Mesodermal cell (in vitro differentiated cells): ENCODE measurements at regions not wholly inside any gene's neighbourhood (a gene's known extent, or its start where the extent isn't known, plus 50 kb on each side); places are given as distances from the start of the nearest gene placed in this dataset.

ENCODE experiments used
- H3K27ac ChIP-seq: 2 replicates; pipeline ENCODE4 v1.7.0; 2013; ENCODE audit warnings: mild to moderate bottlenecking, low read depth, low read length, moderate library complexity; ENCODE audit not compliant: severe bottlenecking
- H3K36me3 ChIP-seq: 2 replicates; pipeline ENCODE4 v1.7.1; 2013; ENCODE audit warnings: mild to moderate bottlenecking, low read length, moderate library complexity; ENCODE audit not compliant: control insufficient read depth, insufficient read depth
- H3K4me1 ChIP-seq: one replicate; pipeline ENCODE4 v1.7.1; 2013; ENCODE audit warnings: mild to moderate bottlenecking, low read length; ENCODE audit not compliant: insufficient read depth, control insufficient read depth, poor library complexity, severe bottlenecking
- H3K4me3 ChIP-seq: 2 replicates; pipeline ENCODE4 v1.7.0; 2013; ENCODE audit warnings: low read length, control low read depth, mild to moderate bottlenecking; ENCODE audit not compliant: insufficient read depth, poor library complexity, severe bottlenecking; ENCODE audit errors: extremely low read depth
- H3K9me3 ChIP-seq: 2 replicates; pipeline ENCODE4 v1.7.1; 2013; ENCODE audit warnings: mild to moderate bottlenecking, low read length, moderate library complexity; ENCODE audit not compliant: control insufficient read depth
- WGBS, 2 experiments: methylation state at CpG; one replicate each; pipeline ENCODE4 v1.1.5; 2013; ENCODE audit warnings: missing lambda C conversion rate in 2 of 2; ENCODE audit not compliant: insufficient coverage in 2 of 2; 5-methylcytosine and 5-hydroxymethylcytosine counted together

- Histone ChIP-seq H3K27ac (no peak overlapping the region), H3K9me3 (no peaks in the 10 kb centered on the region), H3K36me3 (no peaks in the 10 kb centered on the region), H3K4me3 (no peak overlapping the region), H3K4me1 (no peaks in the 10 kb centered on the region)
- 100% methylated on average over 1 of the region's 2 CpGs; no CpG with 5 or more reads in 1 of the 2 experiments for WGBS, 2 experiments
Measured at GRCh38 chr4:145251391-145251790, 71.0 kb upstream of the OTUD4 start.

DNA sequence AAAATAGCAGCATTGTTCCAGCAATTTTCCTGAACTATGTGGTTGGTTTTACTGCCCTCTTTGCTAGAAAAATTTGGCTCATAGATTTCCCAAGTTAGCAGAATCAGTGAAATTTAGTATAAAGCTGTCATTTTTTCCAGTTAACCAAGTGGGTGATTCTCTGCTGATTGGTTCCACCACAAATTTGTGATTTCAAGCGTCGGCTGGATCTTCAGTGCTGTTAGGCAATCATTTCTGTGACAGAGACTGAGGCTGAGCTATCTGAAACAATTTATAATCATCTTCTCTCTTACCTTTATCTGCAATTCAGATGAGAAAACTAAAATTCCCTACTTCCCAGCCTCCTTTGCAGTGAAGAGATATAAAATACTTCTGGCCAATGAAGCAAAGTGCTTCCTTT is 68.6 kb upstream of the OTUD4 start:
- no peaks in the 10 kb centered on the region for H3K36me3 ChIP-seq
- no peaks in the 10 kb centered on the region for H3K4me1 ChIP-seq
- H3K27ac ChIP-seq: no peak overlapping the region
- WGBS, 2 experiments: 85% methylated on average over 2 of the region's 2 CpGs; no CpG with 5 or more reads in 1 of the 2 experiments
- H3K9me3 ChIP-seq: no peaks in the 10 kb centered on the region
- H3K4me3 ChIP-seq: no peak overlapping the region

- Histone ChIP-seq H3K36me3 (no peaks in the 10 kb centered on the region), H3K4me1 (no peaks in the 10 kb centered on the region), H3K27ac (no peak overlapping the region), H3K9me3 (no peaks in the 10 kb centered on the region), H3K4me3 (no peak overlapping the region)
- WGBS, 2 experiments: no CpG with 5 or more reads among the region's 1 CpG
Measured at GRCh38 chr4:145248502-145248901, 68.1 kb upstream of the OTUD4 start.

GRCh38 chr4:145234091-145234706 is 53.8 kb upstream of the OTUD4 start:
- Histone ChIP-seq H3K27ac (no peak overlapping the region), H3K9me3 (no peaks in the 10 kb centered on the region), H3K36me3 (no peaks in the 10 kb centered on the region), H3K4me3 (no peak overlapping the region), H3K4me1 (no peaks in the 10 kb centered on the region)
- WGBS, 2 experiments: no CpG with 5 or more reads among the region's 1 CpG

DNA sequence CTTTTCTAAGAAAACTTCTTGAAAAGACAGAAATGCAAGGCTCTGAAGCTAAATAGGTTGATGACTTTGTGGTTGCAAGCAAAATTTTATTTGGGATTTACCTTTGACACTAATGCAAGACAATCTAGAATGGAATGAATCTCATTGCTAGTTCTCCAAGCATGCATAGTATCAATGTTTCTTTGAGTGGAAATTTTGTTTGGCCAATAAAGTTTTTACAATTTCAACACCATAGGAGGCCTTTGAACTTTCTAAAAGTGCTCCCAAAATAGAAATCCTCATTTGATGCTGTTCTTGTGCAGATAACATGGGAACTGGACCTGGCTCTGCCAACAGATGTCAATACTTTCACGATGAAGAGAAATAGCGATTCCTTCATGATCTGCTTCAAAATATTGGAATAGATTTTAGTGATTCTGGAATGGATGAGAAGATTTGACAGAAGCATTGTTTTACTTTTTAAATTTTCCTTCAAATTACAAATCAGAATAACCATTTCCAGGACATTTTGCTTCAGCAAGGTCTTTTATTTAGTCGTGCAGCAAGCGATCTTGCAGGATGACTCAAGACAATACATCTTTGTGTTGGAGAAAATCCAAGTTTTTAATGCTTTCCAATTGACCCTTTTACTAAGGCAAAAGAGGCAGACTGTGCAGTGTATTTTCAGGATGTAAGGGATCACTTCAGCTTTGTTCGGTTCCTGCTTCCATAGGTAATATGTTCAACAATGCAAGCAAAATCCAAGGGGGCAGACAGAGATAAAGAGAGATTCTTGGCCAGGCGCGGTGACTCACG is 51.7 kb upstream of the OTUD4 start:
- H3K4me1 ChIP-seq: no peaks in the 10 kb centered on the region
- no peaks in the 10 kb centered on the region for H3K36me3 ChIP-seq
- H3K9me3 ChIP-seq: no peaks in the 10 kb centered on the region
- H3K4me3 ChIP-seq: no peak overlapping the region
- H3K27ac ChIP-seq: no peak overlapping the region
- 80 to 95% methylated on average over 1 to 7 of the region's 8 CpGs for WGBS, 2 experiments

GRCh38 chr4:145230726-145231125 is 50.3 kb upstream of the OTUD4 start:
- Histone ChIP-seq H3K27ac (no peak overlapping the region), H3K9me3 (no peaks in the 10 kb centered on the region), H3K4me1 (no peaks in the 10 kb centered on the region), H3K36me3 (no peaks in the 10 kb centered on the region), H3K4me3 (no peak overlapping the region)
- WGBS, 2 experiments: no CpG with 5 or more reads among the region's 2 CpGs
